NT2/D1 (cell line): ENCODE measurements at regions not wholly inside any gene's neighbourhood (a gene's known extent, or its start where the extent isn't known, plus 50 kb on each side); places are given as distances from the start of the nearest gene placed in this dataset.

Experiments
- DNase-seq: peaks from one replicate; pipeline ENCODE4 v3.0.0-alpha.2; 2011; ENCODE audit warnings: low read depth, low spot score
- H3K27me3 ChIP-seq: 2 replicates; pipeline ENCODE4 v1.6.0; 2011; ENCODE audit warnings: mild to moderate bottlenecking; ENCODE audit not compliant: insufficient read length, insufficient read depth
- H3K36me3 ChIP-seq: 2 replicates; pipeline ENCODE4 v1.6.1; 2011; ENCODE audit warnings: mild to moderate bottlenecking, low read length, mixed read lengths; ENCODE audit not compliant: insufficient read depth, insufficient read length
- H3K4me1 ChIP-seq: 2 replicates; pipeline ENCODE4 v1.5.1; 2011; ENCODE audit not compliant: insufficient read depth, insufficient read length
- H3K4me3 ChIP-seq: 2 replicates; pipeline ENCODE4 v1.5.1; 2011; ENCODE audit warnings: low read depth; ENCODE audit not compliant: insufficient read length
- H3K9ac ChIP-seq: 2 replicates; pipeline ENCODE4 v1.6.0; 2011; ENCODE audit warnings: low read depth; ENCODE audit not compliant: insufficient read length
- H3K9me3 ChIP-seq: 2 replicates; pipeline ENCODE4 v1.5.1; 2011; ENCODE audit warnings: mild to moderate bottlenecking, low read length; ENCODE audit not compliant: insufficient read depth
- SUZ12 ChIP-seq: IDR thresholded peaks from 2 replicates; pipeline ENCODE4 v1.6.1; 2011; ENCODE audit not compliant: insufficient read length, insufficient read depth; ENCODE audit errors: extremely low read depth
- YY1 ChIP-seq: IDR thresholded peaks from 2 replicates; pipeline ENCODE4 v1.6.1; 2011; ENCODE audit not compliant: insufficient read length, insufficient read depth
- ZNF274 ChIP-seq: IDR thresholded peaks from 2 replicates; pipeline ENCODE4 v1.6.1; 2011; ENCODE audit warnings: mild to moderate bottlenecking, low read depth, low read length

DNA sequence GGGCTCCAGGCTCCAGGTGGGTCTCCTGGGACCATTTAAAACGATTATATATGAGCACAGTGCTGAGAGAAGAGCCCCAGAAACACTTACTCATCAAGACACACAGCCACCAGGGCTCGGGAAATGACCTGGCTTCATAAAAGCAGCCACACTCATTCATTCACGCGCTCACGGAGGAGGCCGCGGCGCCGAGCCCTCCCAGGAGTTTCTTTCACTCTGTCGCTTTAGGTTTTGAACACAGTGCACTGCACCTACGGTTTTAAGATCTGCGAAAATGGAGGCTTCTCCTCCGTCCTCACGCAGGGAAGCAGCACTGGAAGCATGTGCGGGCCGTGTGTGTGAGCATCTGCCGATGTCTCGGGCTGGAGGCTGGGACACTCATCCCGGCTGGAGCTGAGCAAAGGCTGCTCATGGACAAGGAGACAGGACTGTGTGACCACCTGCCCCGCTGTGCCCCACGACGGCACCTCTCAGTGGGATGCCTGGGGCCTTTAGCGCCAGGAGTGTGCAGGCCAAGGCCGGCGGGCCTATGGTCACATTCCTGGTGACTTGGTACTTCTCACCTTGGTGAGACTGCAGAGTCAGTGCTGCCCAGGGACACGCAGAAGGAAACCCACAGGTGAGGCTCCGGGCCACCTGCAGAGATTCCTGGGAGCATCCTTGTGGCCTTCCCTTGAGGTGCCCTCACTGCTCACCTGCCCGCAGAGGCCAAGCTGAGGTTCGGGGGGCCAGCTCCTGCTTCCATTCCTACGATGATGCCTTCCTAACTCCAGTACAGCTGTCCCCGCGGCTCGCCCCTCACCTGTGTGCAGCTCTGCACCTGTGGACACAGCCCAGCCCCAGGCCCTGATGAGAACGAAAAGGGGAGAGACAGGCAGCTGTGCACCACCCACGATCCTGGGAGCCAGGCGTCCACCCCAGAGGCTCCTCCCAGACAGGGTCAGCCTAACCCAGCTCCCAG, 872.0 kb downstream of the BRD1 start:
- TF ChIP-seq YY1 (no peak), SUZ12 (no peak), ZNF274 (no peak)
- H3K27me3 ChIP-seq, result no peaks in the 10 kb centered on the region
- no peaks in the 10 kb centered on the region for H3K9me3 ChIP-seq
- DNase-seq, result no peak
- no peak overlapping the region for H3K4me3 ChIP-seq
- no peak overlapping the region for H3K9ac ChIP-seq
- H3K36me3 ChIP-seq, result no peaks in the 10 kb centered on the region
- no peaks in the 10 kb centered on the region for H3K4me1 ChIP-seq

DNA sequence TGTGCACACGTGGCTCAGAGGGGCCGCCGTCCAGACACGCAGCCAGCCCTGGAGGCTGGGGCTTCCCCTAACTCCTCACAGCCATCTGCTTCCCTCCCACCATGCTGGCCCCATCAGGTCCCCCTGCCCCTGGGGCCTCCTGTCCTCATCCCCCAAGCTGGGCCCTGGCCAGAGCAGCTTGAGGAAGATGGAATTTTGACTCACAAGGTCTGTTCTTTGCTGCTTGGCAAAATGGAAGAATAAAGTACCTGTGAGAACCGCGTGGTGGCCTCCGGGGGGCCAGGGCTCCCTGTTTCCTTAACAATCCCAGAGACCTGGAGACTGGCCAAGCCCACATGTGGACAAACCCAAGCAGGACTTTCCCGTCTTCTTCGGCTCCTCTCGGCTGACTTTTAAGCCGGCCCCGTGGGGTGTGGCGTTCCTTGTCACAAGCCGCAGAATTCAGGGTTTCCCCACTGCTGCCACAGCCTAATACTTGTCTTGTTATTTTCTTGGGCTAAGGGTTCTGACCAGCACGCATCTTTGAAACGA, 872.8 kb downstream of the BRD1 start:
- Histone ChIP-seq H3K36me3 (no peaks in the 10 kb centered on the region), H3K27me3 (no peaks in the 10 kb centered on the region), H3K4me1 (peaks cover 4% of the 10 kb centered on the region), H3K9ac (no peak overlapping the region), H3K4me3 (no peak overlapping the region), H3K9me3 (no peaks in the 10 kb centered on the region)
- DNase-seq, result no peak
- TF ChIP-seq YY1, result no peak
- TF ChIP-seq ZNF274, result no peak
- no peak for TF ChIP-seq SUZ12

DNA sequence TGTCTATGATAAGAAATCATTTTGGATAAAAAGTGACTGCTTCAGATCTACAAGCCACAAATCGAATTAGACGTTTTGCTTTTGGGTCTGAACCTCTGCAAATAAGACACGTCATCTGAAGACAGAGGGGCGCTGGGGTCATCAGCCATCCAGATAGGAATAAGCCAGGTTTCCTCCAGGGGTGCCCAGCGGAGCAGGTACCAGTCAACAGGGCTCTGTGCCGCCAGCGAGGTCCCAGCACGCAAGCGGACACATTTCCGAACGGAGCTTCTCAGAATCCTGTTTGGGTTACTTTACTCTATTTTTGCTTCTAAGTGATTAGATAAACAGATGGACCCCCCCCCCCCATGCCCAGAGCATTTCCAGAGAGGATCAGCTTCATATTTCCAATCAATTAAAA, 873.8 kb downstream of the BRD1 start:
- H3K9me3 ChIP-seq, result no peaks in the 10 kb centered on the region
- DNase-seq, result no peak
- no peak for TF ChIP-seq ZNF274
- TF ChIP-seq SUZ12, result no peak
- TF ChIP-seq YY1, result no peak
- no peak overlapping the region for H3K9ac ChIP-seq
- H3K36me3 ChIP-seq, result no peaks in the 10 kb centered on the region
- H3K4me3 ChIP-seq, result no peak overlapping the region
- no peaks in the 10 kb centered on the region for H3K27me3 ChIP-seq
- peaks cover 4% of the 10 kb centered on the region for H3K4me1 ChIP-seq

DNA sequence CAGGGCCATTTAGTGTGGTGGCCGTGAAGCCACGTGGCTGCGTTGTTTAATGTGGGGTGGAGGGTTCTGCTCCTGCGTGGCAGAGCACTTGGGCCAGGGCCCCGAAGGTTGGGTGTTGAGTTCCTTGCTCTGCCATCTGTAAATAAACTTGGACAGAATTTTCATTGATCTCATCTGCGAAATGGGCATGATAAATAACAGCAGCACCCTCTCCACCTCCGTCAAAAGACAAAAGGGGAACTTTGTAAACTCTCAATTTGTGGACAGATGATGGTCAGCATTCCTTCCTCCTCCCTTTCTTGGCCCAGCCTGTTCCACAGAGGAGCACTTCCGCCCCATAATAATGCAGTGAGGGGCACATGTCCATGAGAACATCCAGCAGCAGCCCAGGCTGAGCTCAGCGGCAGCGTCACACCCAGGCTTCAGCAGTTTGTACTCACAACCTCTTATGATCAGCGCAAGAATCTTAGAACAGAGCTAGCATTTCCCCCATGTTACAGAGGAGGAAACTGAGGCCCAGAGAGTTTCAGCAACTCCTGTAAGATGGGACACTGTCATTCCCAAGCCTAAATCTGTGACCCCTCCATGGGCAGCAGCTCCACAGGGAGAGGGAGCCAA, 874.5 kb downstream of the BRD1 start:
- no peak for DNase-seq
- Histone ChIP-seq H3K4me1 (peaks cover 4% of the 10 kb centered on the region), H3K9ac (no peak overlapping the region), H3K4me3 (no peak overlapping the region), H3K9me3 (no peaks in the 10 kb centered on the region), H3K36me3 (no peaks in the 10 kb centered on the region), H3K27me3 (no peaks in the 10 kb centered on the region)
- TF ChIP-seq ZNF274 (no peak), YY1 (no peak), SUZ12 (no peak)

DNA sequence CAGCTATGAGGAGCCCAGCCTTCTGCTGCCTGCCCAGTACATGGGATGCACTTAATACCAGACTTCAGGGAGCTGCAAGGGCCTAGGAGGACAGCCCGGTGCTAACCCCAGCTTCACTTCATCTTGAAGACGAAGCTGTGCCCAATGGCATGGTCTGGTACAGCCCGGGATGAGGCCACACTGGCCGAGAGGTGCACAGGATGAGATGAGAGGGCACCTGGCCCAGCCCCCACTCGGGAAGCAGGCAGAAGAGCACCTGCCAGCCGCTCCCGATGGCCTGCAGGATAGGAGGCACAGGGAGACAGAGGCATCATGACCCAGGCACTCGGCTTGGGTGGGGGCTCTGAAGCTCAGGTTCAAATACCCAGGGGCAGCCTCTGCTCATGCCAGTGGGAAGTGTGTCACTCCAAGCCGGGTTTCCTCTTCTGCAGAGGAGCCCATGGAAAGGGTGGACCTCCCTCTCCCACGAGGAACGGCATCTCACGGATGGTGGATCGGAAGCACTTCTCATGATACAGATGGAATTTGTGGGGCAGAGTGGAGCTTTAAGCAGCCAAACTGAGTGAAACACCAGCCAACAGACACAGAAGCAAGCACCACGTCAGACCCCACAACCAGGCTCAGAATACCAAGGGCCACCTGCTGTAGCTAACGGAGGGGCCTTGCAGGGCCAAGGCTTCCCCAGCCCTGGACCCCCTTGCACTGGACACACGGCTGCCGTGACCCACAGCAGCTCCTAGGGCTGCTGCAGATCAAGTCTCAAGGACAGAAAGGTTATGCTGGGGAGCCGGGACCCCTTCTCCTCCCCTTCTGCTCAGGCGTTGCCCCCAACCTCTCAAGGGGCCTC, 875.2 kb downstream of the BRD1 start:
- H3K27me3 ChIP-seq, result no peaks in the 10 kb centered on the region
- no peaks in the 10 kb centered on the region for H3K9me3 ChIP-seq
- H3K9ac ChIP-seq, result no peak overlapping the region
- DNase-seq, result no peak
- H3K4me1 ChIP-seq, result peaks cover 4% of the 10 kb centered on the region
- no peak for TF ChIP-seq SUZ12
- no peak for TF ChIP-seq YY1
- TF ChIP-seq ZNF274, result no peak
- H3K36me3 ChIP-seq, result no peaks in the 10 kb centered on the region
- H3K4me3 ChIP-seq, result no peak overlapping the region

DNA sequence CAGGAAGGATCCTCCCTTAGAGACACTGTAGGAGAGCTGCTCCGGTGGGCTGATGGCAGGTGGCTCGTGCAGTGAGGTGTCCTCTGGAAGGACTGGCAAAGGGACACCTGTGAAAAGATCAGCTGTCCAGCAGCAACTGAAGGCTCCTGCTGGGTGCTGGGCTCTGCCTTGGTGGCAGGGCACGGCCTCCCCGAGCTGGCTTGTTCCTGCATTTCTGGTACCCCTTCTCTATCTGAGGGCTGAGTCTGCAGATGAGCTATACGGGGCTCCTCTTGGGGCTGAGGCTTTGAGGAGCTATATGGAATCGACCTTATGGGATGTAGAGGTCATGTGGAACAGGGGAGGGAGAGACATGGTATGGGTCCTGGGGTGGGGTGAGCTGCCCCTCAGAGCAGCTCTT, 875.8 kb downstream of the BRD1 start:
- Histone ChIP-seq H3K9me3 (no peaks in the 10 kb centered on the region), H3K4me1 (peaks cover 4% of the 10 kb centered on the region), H3K36me3 (no peaks in the 10 kb centered on the region), H3K27me3 (no peaks in the 10 kb centered on the region), H3K9ac (no peak overlapping the region), H3K4me3 (no peak overlapping the region)
- TF ChIP-seq ZNF274 (no peak), SUZ12 (no peak), YY1 (no peak)
- DNase-seq, result no peak
